ENCODE measurements at regions not wholly inside any gene's neighbourhood (a gene's known extent, or its start where the extent isn't known, plus 50 kb on each side); places are given as distances from the start of the nearest gene placed in this dataset.

DNA sequence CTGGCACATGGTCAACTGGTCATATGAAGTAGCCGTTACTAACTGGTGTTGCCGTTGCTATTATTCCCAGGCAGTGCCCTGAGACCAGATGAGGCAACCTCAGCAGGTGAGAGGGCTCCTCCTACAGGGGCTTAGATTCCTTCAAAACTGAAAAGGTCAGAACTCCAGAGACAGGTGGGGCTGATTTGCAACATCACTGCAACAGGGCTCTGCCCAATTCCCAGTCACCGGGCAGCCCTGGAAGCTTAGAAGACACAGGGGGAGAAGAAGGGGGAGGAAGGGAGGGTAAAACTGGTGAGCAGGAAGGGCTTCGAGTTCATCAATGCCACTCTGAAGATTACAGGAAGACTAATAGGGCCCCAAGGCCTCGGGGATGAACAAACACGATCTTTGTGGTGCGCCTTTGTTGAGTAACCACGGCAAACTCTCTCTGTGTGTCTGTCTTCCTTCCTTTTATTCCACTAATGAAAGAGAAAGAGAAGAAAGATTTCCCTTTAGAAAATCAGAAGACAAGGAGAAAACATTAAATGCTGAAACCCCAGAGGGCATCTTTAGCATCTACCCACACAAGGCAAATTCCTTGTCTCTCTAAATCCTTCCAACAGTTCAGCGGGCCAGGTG, 749.1 kb upstream of the TBX3 start:
- H3K9me3 ChIP-seq, result no peaks in the 10 kb centered on the region
- H3K4me1 ChIP-seq, result no peaks in the 10 kb centered on the region
- H3K27me3 ChIP-seq, result no peaks in the 10 kb centered on the region
- TF ChIP-seq, protein P1, sequence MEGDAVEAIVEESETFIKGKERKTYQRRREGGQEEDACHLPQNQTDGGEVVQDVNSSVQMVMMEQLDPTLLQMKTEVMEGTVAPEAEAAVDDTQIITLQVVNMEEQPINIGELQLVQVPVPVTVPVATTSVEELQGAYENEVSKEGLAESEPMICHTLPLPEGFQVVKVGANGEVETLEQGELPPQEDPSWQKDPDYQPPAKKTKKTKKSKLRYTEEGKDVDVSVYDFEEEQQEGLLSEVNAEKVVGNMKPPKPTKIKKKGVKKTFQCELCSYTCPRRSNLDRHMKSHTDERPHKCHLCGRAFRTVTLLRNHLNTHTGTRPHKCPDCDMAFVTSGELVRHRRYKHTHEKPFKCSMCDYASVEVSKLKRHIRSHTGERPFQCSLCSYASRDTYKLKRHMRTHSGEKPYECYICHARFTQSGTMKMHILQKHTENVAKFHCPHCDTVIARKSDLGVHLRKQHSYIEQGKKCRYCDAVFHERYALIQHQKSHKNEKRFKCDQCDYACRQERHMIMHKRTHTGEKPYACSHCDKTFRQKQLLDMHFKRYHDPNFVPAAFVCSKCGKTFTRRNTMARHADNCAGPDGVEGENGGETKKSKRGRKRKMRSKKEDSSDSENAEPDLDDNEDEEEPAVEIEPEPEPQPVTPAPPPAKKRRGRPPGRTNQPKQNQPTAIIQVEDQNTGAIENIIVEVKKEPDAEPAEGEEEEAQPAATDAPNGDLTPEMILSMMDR (IDR thresholded peaks at IDR 0.05), result no peak
- TF ChIP-seq POLR2AphosphoS5 (IDR thresholded peaks at IDR 0.05) (no peak), POLR2A (IDR thresholded peaks at IDR 0.05) (no peak)
- intact Hi-C loops (cut with DNase I; ENCODE audit: low total_unique reads), result no loop called here
- no peaks in the 10 kb centered on the region for H3K36me3 ChIP-seq
- H3K27ac ChIP-seq, result peak overlapping the region; percentile 72 to 77
- no peak overlapping the region for H3K4me3 ChIP-seq
- peak in 1 of 2 donors; percentile 56 for DNase-seq (ENCODE audit: low spot score in 2 of 2)

DNA sequence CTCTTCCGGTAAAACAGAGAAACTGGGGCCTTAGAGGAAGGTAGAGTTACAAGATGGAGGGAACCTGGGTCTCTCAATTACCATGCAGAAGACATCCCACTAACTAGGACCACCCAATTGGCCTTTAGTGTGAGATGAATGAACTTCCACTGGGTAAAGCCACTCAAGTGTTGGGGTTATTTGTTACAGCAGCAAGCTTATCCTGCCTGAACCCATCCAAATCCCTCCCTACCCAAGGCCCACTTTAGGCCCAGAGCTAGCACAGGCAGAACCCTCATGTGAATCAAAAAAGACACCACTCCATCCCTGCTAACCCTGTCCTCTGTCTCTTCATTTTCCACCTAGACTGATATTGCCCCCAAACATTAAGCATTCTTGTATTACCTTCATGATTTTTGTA, 746.7 kb upstream of the TBX3 start:
- intact Hi-C loops (cut with DNase I; ENCODE audit: low total_unique reads), result no loop called here
- H3K4me3 ChIP-seq, result no peak overlapping the region
- H3K27ac ChIP-seq, result no peak overlapping the region
- TF ChIP-seq POLR2A (IDR thresholded peaks at IDR 0.05) (no peak), POLR2AphosphoS5 (IDR thresholded peaks at IDR 0.05) (no peak)
- TF ChIP-seq, protein P1 (IDR thresholded peaks at IDR 0.05), result no peak
- DNase-seq (ENCODE audit: low spot score in 2 of 2), result no peak
- no peaks in the 10 kb centered on the region for H3K36me3 ChIP-seq
- H3K4me1 ChIP-seq, result no peaks in the 10 kb centered on the region
- H3K27me3 ChIP-seq, result no peaks in the 10 kb centered on the region
- no peaks in the 10 kb centered on the region for H3K9me3 ChIP-seq

DNA sequence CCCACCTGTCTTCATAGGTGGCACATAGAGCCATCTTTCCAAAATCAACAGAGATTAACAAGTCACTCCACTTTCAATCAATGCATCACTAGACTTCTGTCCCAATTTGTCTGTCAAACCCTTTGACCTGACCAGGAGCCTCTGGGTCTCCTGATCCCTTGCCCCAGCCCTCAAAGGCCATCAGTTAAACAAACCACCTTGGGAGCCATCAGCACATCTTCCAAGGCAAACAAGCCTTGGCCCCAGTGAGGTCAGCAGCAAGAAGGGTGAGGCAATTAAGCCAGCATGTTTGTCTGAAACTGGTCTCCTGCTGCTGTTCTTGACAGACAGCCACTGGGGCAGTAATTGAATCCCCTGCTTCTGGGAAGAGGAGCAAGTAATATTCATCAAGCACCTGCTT, 742.8 kb upstream of the TBX3 start:
- no peaks in the 10 kb centered on the region for H3K36me3 ChIP-seq
- intact Hi-C loops (cut with DNase I; ENCODE audit: low total_unique reads), result no loop called here
- no peak overlapping the region for H3K4me3 ChIP-seq
- no peaks in the 10 kb centered on the region for H3K4me1 ChIP-seq
- H3K27ac ChIP-seq, result no peak overlapping the region
- H3K27me3 ChIP-seq, result no peaks in the 10 kb centered on the region
- no peak for TF ChIP-seq POLR2A (IDR thresholded peaks at IDR 0.05)
- TF ChIP-seq, protein P1 (IDR thresholded peaks at IDR 0.05), result no peak
- TF ChIP-seq POLR2AphosphoS5 (IDR thresholded peaks at IDR 0.05), result no peak
- no peaks in the 10 kb centered on the region for H3K9me3 ChIP-seq
- DNase-seq (ENCODE audit: low spot score in 2 of 2), result no peak

DNA sequence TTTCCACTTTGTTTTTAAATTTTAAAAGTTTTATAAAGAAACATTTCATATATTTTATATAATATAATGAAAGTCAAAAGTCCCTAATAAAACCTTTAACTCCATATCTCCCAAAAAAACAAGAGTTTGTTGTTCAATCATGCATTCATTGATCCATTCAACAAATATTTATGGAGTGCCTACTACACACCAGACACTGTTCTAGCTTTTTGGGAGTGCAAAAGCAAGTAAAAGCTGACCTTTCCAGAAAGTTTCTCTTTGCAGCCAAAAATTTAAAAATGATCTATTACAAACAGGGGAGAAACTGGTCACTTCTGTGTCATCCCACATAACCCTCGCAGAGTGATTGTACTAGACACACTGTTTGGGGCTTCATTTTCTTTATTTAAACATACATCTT, 740.0 kb upstream of the TBX3 start:
- no peak for DNase-seq (ENCODE audit: low spot score in 2 of 2)
- Histone ChIP-seq H3K27ac (no peak overlapping the region), H3K4me3 (no peak overlapping the region), H3K27me3 (no peaks in the 10 kb centered on the region), H3K4me1 (no peaks in the 10 kb centered on the region), H3K9me3 (no peaks in the 10 kb centered on the region), H3K36me3 (no peaks in the 10 kb centered on the region)
- intact Hi-C loops (cut with DNase I; ENCODE audit: low total_unique reads), result no loop called here
- no peak for TF ChIP-seq POLR2A (IDR thresholded peaks at IDR 0.05)
- TF ChIP-seq, protein P1 (IDR thresholded peaks at IDR 0.05), result no peak
- TF ChIP-seq POLR2AphosphoS5 (IDR thresholded peaks at IDR 0.05), result no peak

DNA sequence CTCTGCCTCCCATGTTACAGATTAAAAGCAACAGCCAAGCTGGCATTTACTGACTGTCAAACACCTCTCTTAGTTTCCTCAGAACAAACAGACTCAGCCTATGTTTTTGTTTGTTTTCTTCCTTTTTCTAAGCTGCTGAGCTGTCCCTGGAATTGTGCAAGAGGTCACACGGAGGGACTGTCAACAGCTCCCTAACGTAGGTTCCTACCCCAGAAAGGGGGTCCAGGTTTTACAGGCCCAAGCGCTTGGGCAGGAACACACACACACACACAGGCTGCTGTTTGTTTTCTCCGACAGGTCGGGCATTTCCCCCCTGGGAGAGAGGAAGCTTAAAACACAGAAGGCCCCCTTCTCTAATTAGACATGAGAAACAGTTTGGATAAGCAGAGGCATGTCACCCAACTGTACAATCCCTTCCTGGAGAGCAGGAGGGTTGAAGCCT, 739.6 kb upstream of the TBX3 start:
- H3K9me3 ChIP-seq, result no peaks in the 10 kb centered on the region
- no peak overlapping the region for H3K4me3 ChIP-seq
- H3K36me3 ChIP-seq, result no peaks in the 10 kb centered on the region
- no peaks in the 10 kb centered on the region for H3K4me1 ChIP-seq
- intact Hi-C loops (cut with DNase I; ENCODE audit: low total_unique reads), result no loop called here
- no peak for DNase-seq (ENCODE audit: low spot score in 2 of 2)
- H3K27me3 ChIP-seq, result no peaks in the 10 kb centered on the region
- H3K27ac ChIP-seq, result peak overlapping the region; percentile 8 to 51
- TF ChIP-seq POLR2AphosphoS5 (IDR thresholded peaks at IDR 0.05) (no peak), POLR2A (IDR thresholded peaks at IDR 0.05) (no peak)
- TF ChIP-seq, protein P1 (IDR thresholded peaks at IDR 0.05), result no peak
